PC-3 (cell line): ENCODE measurements at regions not wholly inside any gene's neighbourhood (a gene's known extent, or its start where the extent isn't known, plus 50 kb on each side); places are given as distances from the start of the nearest gene placed in this dataset.

ENCODE experiments used
- CTCF ChIP-seq: fragments of 300-600 bp; sonication (generic); conservative IDR thresholded peaks from 2 replicates; pipeline ENCODE4 v1.5.1; 2017; ENCODE audit warnings: antibody characterized with exemption, low read depth, mild to moderate bottlenecking, low read length
- EZH2 ChIP-seq: fragments of 300-600 bp; sonication (generic); IDR thresholded peaks from one replicate; pipeline ENCODE4 v1.6.1; 2017; ENCODE audit warnings: antibody characterized with exemption, mild to moderate bottlenecking, low read length; ENCODE audit not compliant: unreplicated experiment

GRCh38 chr3:144052275-144052674, 80.7 kb downstream of the DIPK2A start:
- no peak for TF ChIP-seq CTCF
- no peak for TF ChIP-seq EZH2
